ENCODE measurements at regions not wholly inside any gene's neighbourhood (a gene's known extent, or its start where the extent isn't known, plus 50 kb on each side); places are given as distances from the start of the nearest gene placed in this dataset.

GRCh38 chr11:115921986-115922385 is 417.8 kb upstream of the CADM1 start:
- H4K8ac ChIP-seq (ENCODE audit: low read depth, low read length), result no peak overlapping the region
- H3K27ac ChIP-seq (ENCODE audit: low read depth, low read length), result no peak overlapping the region
- H3K4me3 ChIP-seq (ENCODE audit: low read depth, low read length), result no peak overlapping the region
- H3K18ac ChIP-seq (ENCODE audit: low read length), result no peak overlapping the region
- no peak overlapping the region for H3K14ac ChIP-seq (ENCODE audit: low read length)
- no peak overlapping the region for H2BK5ac ChIP-seq (ENCODE audit: low read depth, low read length, poor library complexity)
- H2BK120ac ChIP-seq (ENCODE audit: insufficient read depth, low read length, poor library complexity), result no peak overlapping the region
- H3K9me3 ChIP-seq (ENCODE audit: insufficient read depth, low read depth, low read length), result no peaks in the 10 kb centered on the region
- no peak overlapping the region for H2AFZ ChIP-seq (ENCODE audit: insufficient read depth, low read length, poor library complexity)
- H3K4ac ChIP-seq (ENCODE audit: low read depth, low read length), result no peak overlapping the region
- H3K79me1 ChIP-seq (ENCODE audit: low read length), result no peaks in the 10 kb centered on the region
- no peaks in the 10 kb centered on the region for H3K36me3 ChIP-seq (ENCODE audit: control insufficient read depth in 1 of 2, insufficient read depth in 2 of 2, low read length in 2 of 2)
- no peaks in the 10 kb centered on the region for H3K4me1 ChIP-seq (ENCODE audit: control insufficient read depth in 1 of 2, insufficient read depth in 2 of 2, low read length in 2 of 2)
- no peak overlapping the region for H3K23ac ChIP-seq (ENCODE audit: low read length)
- H3K4me2 ChIP-seq (ENCODE audit: low read length), result no peak overlapping the region
- no peaks in the 10 kb centered on the region for H3K79me2 ChIP-seq (ENCODE audit: control insufficient read depth, insufficient read depth, low read length, poor library complexity)
- H3K27me3 ChIP-seq (ENCODE audit: insufficient read depth, low read length), result no peaks in the 10 kb centered on the region
- H4K91ac ChIP-seq (ENCODE audit: low read depth, low read length), result no peak overlapping the region
- no peak for DNase-seq
- WGBS (ENCODE audit: extremely low coverage, insufficient coverage, insufficient read length), result no CpG with 5 or more reads among the region's 2 CpGs
- H4K12ac ChIP-seq (ENCODE audit: low read depth, low read length), result no peak overlapping the region
- no peak overlapping the region for H3K9ac ChIP-seq (ENCODE audit: low read length)
- no peak overlapping the region for H2BK12ac ChIP-seq (ENCODE audit: low read length)
- H2AK5ac ChIP-seq (ENCODE audit: low read length), result no peak overlapping the region

GRCh38 chr11:115921540-115921939 is 417.3 kb upstream of the CADM1 start:
- Histone ChIP-seq H4K91ac (ENCODE audit: low read depth, low read length) (no peak overlapping the region), H3K18ac (ENCODE audit: low read length) (no peak overlapping the region), H3K27ac (ENCODE audit: low read depth, low read length) (no peak overlapping the region), H3K79me2 (ENCODE audit: control insufficient read depth, insufficient read depth, low read length, poor library complexity) (no peaks in the 10 kb centered on the region), H3K36me3 (ENCODE audit: control insufficient read depth in 1 of 2, insufficient read depth in 2 of 2, low read length in 2 of 2) (no peaks in the 10 kb centered on the region), H2BK120ac (ENCODE audit: insufficient read depth, low read length, poor library complexity) (no peak overlapping the region), H3K4me2 (ENCODE audit: low read length) (no peak overlapping the region), H4K12ac (ENCODE audit: low read depth, low read length) (no peak overlapping the region), H2BK12ac (ENCODE audit: low read length) (no peak overlapping the region), H2AK5ac (ENCODE audit: low read length) (no peak overlapping the region), H2BK5ac (ENCODE audit: low read depth, low read length, poor library complexity) (no peak overlapping the region), H3K23ac (ENCODE audit: low read length) (no peak overlapping the region), H3K9ac (ENCODE audit: low read length) (no peak overlapping the region), H3K4me3 (ENCODE audit: low read depth, low read length) (no peak overlapping the region), H3K9me3 (ENCODE audit: insufficient read depth, low read depth, low read length) (no peaks in the 10 kb centered on the region), H3K79me1 (ENCODE audit: low read length) (no peaks in the 10 kb centered on the region), H2AFZ (ENCODE audit: insufficient read depth, low read length, poor library complexity) (no peak overlapping the region), H3K14ac (ENCODE audit: low read length) (no peak overlapping the region), H3K27me3 (ENCODE audit: insufficient read depth, low read length) (no peaks in the 10 kb centered on the region), H4K8ac (ENCODE audit: low read depth, low read length) (no peak overlapping the region), H3K4ac (ENCODE audit: low read depth, low read length) (no peak overlapping the region), H3K4me1 (ENCODE audit: control insufficient read depth in 1 of 2, insufficient read depth in 2 of 2, low read length in 2 of 2) (no peaks in the 10 kb centered on the region)
- WGBS (ENCODE audit: extremely low coverage, insufficient coverage, insufficient read length), result no CpG with 5 or more reads among the region's 3 CpGs
- no peak for DNase-seq

- H3K14ac ChIP-seq (ENCODE audit: low read length), result no peak overlapping the region
- H4K8ac ChIP-seq (ENCODE audit: low read depth, low read length), result no peak overlapping the region
- H2BK5ac ChIP-seq (ENCODE audit: low read depth, low read length, poor library complexity), result no peak overlapping the region
- no peak overlapping the region for H3K27ac ChIP-seq (ENCODE audit: low read depth, low read length)
- H4K91ac ChIP-seq (ENCODE audit: low read depth, low read length), result no peak overlapping the region
- H2BK120ac ChIP-seq (ENCODE audit: insufficient read depth, low read length, poor library complexity), result no peak overlapping the region
- no peak overlapping the region for H3K4ac ChIP-seq (ENCODE audit: low read depth, low read length)
- H3K9me3 ChIP-seq (ENCODE audit: insufficient read depth, low read depth, low read length), result no peaks in the 10 kb centered on the region
- H3K23ac ChIP-seq (ENCODE audit: low read length), result no peak overlapping the region
- H2AK5ac ChIP-seq (ENCODE audit: low read length), result no peak overlapping the region
- H4K12ac ChIP-seq (ENCODE audit: low read depth, low read length), result no peak overlapping the region
- no peak for DNase-seq
- no peaks in the 10 kb centered on the region for H3K79me2 ChIP-seq (ENCODE audit: control insufficient read depth, insufficient read depth, low read length, poor library complexity)
- no peaks in the 10 kb centered on the region for H3K79me1 ChIP-seq (ENCODE audit: low read length)
- no CpG with 5 or more reads among the region's 6 CpGs for WGBS (ENCODE audit: extremely low coverage, insufficient coverage, insufficient read length)
- H2AFZ ChIP-seq (ENCODE audit: insufficient read depth, low read length, poor library complexity), result no peak overlapping the region
- H2BK12ac ChIP-seq (ENCODE audit: low read length), result no peak overlapping the region
- no peak overlapping the region for H3K4me2 ChIP-seq (ENCODE audit: low read length)
- H3K27me3 ChIP-seq (ENCODE audit: insufficient read depth, low read length), result no peaks in the 10 kb centered on the region
- H3K9ac ChIP-seq (ENCODE audit: low read length), result no peak overlapping the region
- H3K36me3 ChIP-seq (ENCODE audit: control insufficient read depth in 1 of 2, insufficient read depth in 2 of 2, low read length in 2 of 2), result no peaks in the 10 kb centered on the region
- no peaks in the 10 kb centered on the region for H3K4me1 ChIP-seq (ENCODE audit: control insufficient read depth in 1 of 2, insufficient read depth in 2 of 2, low read length in 2 of 2)
- H3K4me3 ChIP-seq (ENCODE audit: low read depth, low read length), result no peak overlapping the region
- H3K18ac ChIP-seq (ENCODE audit: low read length), result no peak overlapping the region
Observed at GRCh38 chr11:115920841-115921480, 416.7 kb upstream of the CADM1 start.

- Histone ChIP-seq H3K23ac (ENCODE audit: low read length) (no peak overlapping the region), H3K18ac (ENCODE audit: low read length) (no peak overlapping the region), H4K8ac (ENCODE audit: low read depth, low read length) (no peak overlapping the region), H3K9ac (ENCODE audit: low read length) (no peak overlapping the region), H3K4me3 (ENCODE audit: low read depth, low read length) (no peak overlapping the region), H4K12ac (ENCODE audit: low read depth, low read length) (no peak overlapping the region), H3K27ac (ENCODE audit: low read depth, low read length) (no peak overlapping the region), H2AFZ (ENCODE audit: insufficient read depth, low read length, poor library complexity) (no peak overlapping the region), H3K4me2 (ENCODE audit: low read length) (no peak overlapping the region), H3K9me3 (ENCODE audit: insufficient read depth, low read depth, low read length) (no peaks in the 10 kb centered on the region), H3K4me1 (ENCODE audit: control insufficient read depth in 1 of 2, insufficient read depth in 2 of 2, low read length in 2 of 2) (no peaks in the 10 kb centered on the region), H4K91ac (ENCODE audit: low read depth, low read length) (no peak overlapping the region), H3K79me2 (ENCODE audit: control insufficient read depth, insufficient read depth, low read length, poor library complexity) (no peaks in the 10 kb centered on the region), H2AK5ac (ENCODE audit: low read length) (no peak overlapping the region), H2BK12ac (ENCODE audit: low read length) (no peak overlapping the region), H2BK5ac (ENCODE audit: low read depth, low read length, poor library complexity) (no peak overlapping the region), H3K27me3 (ENCODE audit: insufficient read depth, low read length) (no peaks in the 10 kb centered on the region), H3K14ac (ENCODE audit: low read length) (no peak overlapping the region), H3K79me1 (ENCODE audit: low read length) (no peaks in the 10 kb centered on the region), H2BK120ac (ENCODE audit: insufficient read depth, low read length, poor library complexity) (no peak overlapping the region), H3K4ac (ENCODE audit: low read depth, low read length) (no peak overlapping the region), H3K36me3 (ENCODE audit: control insufficient read depth in 1 of 2, insufficient read depth in 2 of 2, low read length in 2 of 2) (no peaks in the 10 kb centered on the region)
- no peak for DNase-seq
- no CpG with 5 or more reads among the region's 1 CpG for WGBS (ENCODE audit: extremely low coverage, insufficient coverage, insufficient read length)
Observed at GRCh38 chr11:115920092-115920461, 415.9 kb upstream of the CADM1 start.

Measured in trophoblast cell (in vitro differentiated cells and primary cell).